GM18502 (cell line): ENCODE measurements at regions not wholly inside any gene's neighbourhood (a gene's known extent, or its start where the extent isn't known, plus 50 kb on each side); places are given as distances from the start of the nearest gene placed in this dataset.
A peak's percentile ranks its signal among the peaks of the same experiment; 100 is the strongest.

Source experiments
- ATAC-seq: cut with Tn5 transposase; IDR thresholded peaks from one replicate; pipeline ENCODE4 v1.9.1; 2021; ENCODE audit warnings: mild to moderate bottlenecking; ENCODE audit not compliant: unreplicated experiment, poor library complexity

DNA sequence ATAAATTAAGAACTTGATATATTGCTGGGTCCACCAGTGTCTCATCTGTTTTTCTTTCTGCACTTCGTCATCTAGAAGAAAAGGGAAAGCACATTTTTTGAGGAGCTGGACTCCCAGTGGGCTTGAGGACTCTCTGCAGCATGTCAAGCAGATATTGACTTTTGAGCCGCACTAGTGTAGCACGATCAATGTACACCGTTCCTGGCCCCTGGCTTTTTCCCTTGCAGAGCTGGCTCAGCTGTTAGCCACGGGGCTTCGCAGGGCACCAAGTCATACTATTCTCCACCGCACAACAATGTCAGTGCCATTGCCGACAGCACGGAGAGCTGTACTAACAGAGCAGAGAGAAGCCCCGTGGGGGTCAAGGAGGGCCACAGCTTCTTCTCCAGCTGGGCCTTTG, 235.4 kb upstream of the HABP2 start:
- no peak for ATAC-seq

GRCh38 chr10:113319479-113319878, 233.4 kb upstream of the HABP2 start:
- no peak for ATAC-seq

DNA sequence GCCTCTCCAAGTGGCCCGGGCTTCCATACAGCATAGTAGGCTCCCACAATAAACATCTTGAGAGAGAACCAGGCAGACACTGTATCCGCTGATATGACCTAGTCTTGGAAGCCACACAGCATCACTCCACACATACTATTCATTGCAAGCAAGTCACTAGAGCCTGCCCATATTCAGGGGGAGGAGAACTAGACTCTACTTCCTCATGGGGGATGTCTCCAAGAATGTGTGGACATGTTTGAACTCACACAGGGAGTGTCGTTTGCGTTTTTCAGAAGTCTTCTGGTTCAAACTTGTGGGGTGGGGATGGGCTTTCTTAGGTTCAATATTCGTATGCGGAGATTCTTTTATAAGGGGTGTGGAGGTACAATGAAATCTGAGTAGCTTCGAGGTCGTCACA, 232.6 kb upstream of the HABP2 start:
- ATAC-seq: no peak

GRCh38 chr10:113320987-113321386, 231.9 kb upstream of the HABP2 start:
- no peak for ATAC-seq

- no peak for ATAC-seq
Measured at GRCh38 chr10:113322843-113323242, 230.0 kb upstream of the HABP2 start.

DNA sequence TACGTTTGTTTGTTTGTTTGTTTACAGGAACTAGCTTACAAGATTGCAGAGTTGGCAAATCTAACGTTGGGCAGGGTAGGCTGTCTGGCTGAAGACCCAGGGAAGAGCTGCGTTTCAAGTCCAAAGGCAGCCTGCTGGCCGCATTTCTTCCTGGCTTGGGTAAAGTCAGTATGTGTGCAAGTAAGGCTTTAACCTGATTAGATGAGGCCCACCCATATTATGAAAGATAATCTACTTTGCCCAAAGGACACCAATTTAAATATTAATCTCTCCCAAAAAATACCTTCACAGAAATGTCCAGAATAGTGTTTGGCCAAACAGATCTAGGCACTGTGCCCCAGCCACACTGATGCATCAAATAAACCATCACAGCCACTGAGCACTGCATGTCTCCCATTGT, 228.9 kb upstream of the HABP2 start:
- ATAC-seq: no peak

- ATAC-seq: peak; percentile 93
Measured at GRCh38 chr10:113326160-113327111, 226.4 kb upstream of the HABP2 start.

DNA sequence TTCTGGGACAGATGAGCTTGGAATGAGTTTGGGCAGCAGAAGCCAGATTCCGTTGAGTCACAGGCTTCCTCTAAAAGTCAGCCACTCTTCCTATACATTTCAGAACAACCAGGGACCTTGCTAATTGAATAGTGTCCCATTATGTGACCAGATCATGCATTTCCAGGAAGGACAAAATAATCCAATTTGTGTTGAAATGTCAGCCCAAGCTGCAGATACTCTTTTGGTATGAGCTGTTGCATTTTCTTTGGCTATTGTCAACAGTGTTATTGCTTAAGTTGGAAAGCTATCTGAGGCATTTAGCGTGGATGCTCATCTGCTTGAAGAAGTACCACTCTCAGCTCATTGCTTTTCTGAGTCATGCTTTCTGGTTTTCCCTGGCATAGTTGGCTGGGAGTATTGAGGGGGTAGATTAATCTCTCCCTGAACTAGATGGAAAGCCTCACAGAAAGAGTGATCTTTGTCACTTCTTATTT, 223.7 kb upstream of the HABP2 start:
- no peak for ATAC-seq

DNA sequence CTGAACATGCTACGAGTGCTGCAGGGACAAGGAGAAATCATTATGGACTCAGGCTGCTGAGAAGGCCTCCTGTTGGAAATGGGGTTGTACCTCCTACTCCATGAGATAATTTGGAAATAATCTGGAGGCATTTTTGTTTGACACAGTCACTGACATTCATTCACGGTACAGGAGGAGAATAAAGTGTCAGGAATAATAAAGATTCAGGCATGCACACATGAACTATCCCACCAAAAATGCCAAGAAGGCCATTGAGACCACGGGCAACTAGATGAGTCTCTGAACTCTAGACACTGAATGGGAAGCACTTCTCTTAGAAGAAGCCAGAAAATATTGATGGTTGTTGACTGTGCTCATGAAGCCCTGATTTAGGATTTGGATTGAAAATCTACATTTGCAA, 220.9 kb upstream of the HABP2 start:
- ATAC-seq: no peak

- no peak for ATAC-seq
Measured at GRCh38 chr10:113333313-113333712, 219.5 kb upstream of the HABP2 start.

DNA sequence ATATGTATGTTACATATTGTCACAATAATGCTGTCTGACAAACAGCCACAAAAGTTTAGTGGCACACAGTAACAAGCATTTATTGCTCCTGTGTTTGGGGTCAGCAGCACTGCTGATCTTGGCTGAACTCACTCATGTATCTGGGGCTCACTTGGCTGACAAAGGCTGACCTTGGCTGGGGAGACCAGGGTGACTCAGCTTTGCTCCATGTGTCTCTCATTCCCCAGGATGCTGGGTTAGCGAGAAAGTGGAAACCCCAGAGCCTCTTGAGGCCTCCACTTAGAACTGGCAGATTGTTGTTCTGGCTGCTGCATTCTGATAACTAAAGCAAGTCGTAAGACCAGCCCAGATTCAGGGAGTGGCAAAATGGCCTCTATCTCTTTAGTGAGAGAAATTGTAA, 217.3 kb upstream of the HABP2 start:
- no peak for ATAC-seq

DNA sequence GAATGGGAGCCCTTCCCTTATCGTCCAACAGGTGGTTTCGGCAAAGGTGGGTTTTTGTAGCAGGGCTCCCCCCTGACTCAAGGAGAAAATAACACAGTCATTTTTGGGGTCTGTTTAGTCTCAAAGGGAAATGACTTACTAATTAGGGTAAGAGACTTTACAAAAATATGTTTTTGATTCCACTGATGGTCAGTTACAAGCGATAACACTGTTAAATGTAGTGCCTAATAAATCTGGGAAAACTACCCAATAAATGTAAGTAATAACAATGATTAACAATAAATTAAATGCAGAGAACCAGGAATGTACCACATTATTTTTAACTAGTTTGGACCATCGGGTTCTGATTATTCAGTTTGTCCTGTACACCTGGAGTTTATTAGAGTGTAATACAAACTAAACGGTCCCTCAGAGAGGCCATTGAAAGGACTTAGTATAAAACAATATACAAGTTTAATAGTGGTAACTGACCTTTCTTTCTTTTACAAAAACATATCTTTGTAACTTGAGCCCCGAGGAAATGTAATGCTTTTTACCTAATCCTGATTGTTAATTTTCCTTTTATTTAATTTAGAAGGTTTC, 216.2 kb upstream of the HABP2 start:
- no peak for ATAC-seq

DNA sequence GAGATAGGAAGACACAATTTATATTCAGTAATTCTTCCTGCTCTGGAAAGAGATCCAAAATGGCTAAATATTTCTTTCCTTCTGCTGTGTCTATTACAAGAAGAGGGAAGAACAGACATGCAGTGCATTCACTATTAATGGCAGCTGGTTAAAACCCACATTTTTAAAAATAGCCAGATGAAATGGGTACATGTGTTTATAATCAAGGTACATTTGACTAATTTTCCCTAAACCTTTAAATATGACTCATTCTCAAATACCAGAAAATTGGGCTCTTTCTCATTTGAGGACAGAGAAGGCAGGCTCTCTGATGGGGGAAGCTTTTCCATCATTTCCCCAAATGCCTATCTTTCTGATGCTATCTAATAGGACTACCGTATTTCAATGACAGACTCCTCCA, 215.7 kb upstream of the HABP2 start:
- no peak for ATAC-seq

DNA sequence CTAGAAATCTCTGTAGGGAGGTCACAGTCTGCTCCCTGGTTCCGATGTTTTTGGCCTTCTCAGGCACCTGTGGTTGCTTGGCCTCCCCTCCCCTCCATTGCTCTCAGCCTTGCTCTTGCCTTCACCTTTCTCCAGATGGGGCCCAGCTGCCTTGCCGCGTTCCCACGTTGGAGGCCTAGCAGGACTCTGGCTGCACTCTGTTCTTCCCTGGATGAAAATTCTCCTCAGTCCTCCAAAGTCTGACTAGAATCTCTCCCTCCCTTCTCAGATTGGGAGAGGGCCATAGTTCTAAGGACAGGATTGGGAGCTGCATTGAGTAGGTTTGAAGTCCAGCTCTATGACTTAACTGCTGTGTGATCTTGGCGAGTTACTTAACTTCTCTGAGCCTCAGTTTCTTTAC, 213.7 kb upstream of the HABP2 start:
- ATAC-seq: no peak

DNA sequence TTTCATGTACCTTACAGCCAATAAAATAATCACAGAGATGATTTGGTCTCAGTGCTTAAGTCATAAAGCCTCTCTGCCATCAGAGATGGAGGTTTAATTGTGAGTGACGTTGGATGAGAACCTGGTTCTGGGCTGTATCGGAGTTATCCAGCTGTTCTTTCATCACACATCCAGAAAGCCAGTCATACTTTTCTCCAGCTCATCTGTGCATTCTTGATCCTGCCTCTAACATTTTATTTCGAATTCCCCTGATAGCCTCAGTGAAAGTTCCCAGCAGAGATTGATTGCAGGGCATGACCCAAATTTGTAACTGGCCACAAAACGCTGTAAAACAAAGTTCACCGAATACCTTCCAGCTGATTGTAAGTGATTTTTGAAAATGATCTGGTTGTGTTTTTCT, 212.6 kb upstream of the HABP2 start:
- no peak for ATAC-seq

GRCh38 chr10:113341138-113341537, 211.7 kb upstream of the HABP2 start:
- ATAC-seq: no peak

DNA sequence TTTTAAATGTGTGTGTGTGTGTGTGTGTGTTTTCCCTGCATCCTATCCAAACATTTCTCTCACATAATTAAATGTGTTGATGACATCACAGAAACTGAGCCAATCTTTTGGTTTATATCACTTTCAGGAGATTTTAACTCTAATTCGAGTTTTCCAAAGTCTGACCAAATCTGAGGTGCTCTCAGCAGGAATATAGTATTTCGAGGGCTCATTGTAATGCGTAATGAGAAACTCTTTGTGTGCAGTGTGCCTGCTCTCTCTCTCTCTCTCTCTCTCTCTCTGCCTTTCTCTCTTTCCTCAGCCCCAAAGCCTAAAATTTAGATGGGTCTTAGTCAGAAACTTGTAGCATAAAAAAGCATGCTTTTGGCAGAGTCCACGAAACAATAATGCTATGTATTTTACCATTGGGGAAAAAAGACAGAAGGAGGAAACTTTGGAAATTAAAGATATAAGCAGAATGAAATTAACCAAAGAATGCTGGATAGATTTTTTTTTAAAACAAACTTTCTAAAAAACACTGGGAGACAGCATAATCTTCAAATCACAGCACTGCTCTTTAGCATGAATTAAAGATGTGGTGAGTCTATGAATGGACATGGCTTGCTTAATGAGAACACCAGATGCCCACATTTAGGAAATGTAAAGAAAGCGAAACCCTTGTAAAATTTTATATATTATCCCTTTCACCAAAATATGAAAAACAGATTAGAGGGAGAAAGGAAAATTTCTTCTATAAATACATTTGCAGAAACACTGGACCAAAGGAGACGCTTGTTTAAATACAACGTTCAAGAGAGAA, 206.8 kb upstream of the HABP2 start:
- ATAC-seq: no peak

DNA sequence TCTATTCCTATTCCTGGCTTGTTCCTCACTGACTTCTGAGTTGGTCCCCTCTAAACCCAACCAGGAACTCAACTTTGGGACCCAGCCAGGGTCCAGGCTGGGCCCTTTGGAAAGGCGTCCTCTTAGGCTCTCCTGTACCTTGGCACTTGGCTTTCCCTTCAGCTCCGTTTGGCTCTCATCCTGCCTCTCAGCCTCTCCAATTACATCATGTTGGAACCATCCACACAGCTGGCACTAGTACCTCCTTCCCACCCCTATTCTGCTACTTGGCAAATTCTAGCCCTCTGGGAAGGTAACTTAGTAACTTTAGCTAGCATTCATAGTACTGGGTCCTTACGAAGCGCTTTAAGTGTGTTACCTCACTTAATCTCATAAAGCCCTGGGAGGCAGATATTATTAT, 205.3 kb upstream of the HABP2 start:
- ATAC-seq: no peak

- ATAC-seq: no peak
Measured at GRCh38 chr10:113348694-113349093, 204.2 kb upstream of the HABP2 start.

- ATAC-seq: no peak
Measured at GRCh38 chr10:113350311-113351040, 202.4 kb upstream of the HABP2 start.
